OCI-LY1 (cell line): ENCODE measurements at regions not wholly inside any gene's neighbourhood (a gene's known extent, or its start where the extent isn't known, plus 50 kb on each side); places are given as distances from the start of the nearest gene placed in this dataset.

Source experiments
- H2AFZ ChIP-seq: fragments of 200-600 bp; sonication (generic), shearing (Covaris generic); 2 replicates; pipeline ENCODE4 v1.6.0; 2014; ENCODE audit warnings: antibody characterized with exemption, mild to moderate bottlenecking, low read length
- H3F3A ChIP-seq: fragments of 200-600 bp; sonication (generic), shearing (Covaris generic); 2 replicates; pipeline ENCODE4 v1.6.0; 2014; ENCODE audit warnings: mild to moderate bottlenecking, antibody characterized with exemption, low read length, moderate library complexity; ENCODE audit not compliant: insufficient read depth
- H3K27ac ChIP-seq: fragments of 200-600 bp; sonication (generic); 2 replicates; pipeline ENCODE4 v1.5.1; 2014; ENCODE audit warnings: low read length, mixed run types, mild to moderate bottlenecking, low read depth; ENCODE audit not compliant: poor library complexity, severe bottlenecking
- H3K27me3 ChIP-seq: fragments of 200-600 bp; sonication (generic); 2 replicates; pipeline ENCODE4 v1.6.0; 2014; ENCODE audit warnings: antibody characterized with exemption, mild to moderate bottlenecking, low read length, moderate library complexity; ENCODE audit not compliant: insufficient read depth
- H3K36me3 ChIP-seq: fragments of 200-600 bp; sonication (generic); 2 replicates; pipeline ENCODE4 v1.6.1; 2014; ENCODE audit warnings: mild to moderate bottlenecking, antibody characterized with exemption, low read length, moderate library complexity, mixed read lengths; ENCODE audit not compliant: insufficient read depth
- H3K4me1 ChIP-seq: fragments of 200-600 bp; sonication (generic); 2 replicates; pipeline ENCODE4 v1.5.1; 2014; ENCODE audit warnings: mild to moderate bottlenecking, low read length, moderate library complexity; ENCODE audit not compliant: insufficient read depth, severe bottlenecking
- H3K4me2 ChIP-seq: fragments of 200-600 bp; sonication (generic), shearing (Covaris generic); 2 replicates; pipeline ENCODE4 v1.6.1; 2014; ENCODE audit warnings: low read length
- H3K4me3 ChIP-seq: fragments of 200-600 bp; sonication (generic); 2 replicates; pipeline ENCODE4 v1.5.1; 2014; ENCODE audit warnings: low read length, low read depth, mild to moderate bottlenecking, mixed read lengths; ENCODE audit not compliant: poor library complexity, severe bottlenecking
- H3K79me2 ChIP-seq: fragments of 200-600 bp; shearing (Covaris generic); 2 replicates; pipeline ENCODE4 v1.6.1; 2016; ENCODE audit warnings: mixed run types, low read length, mixed read lengths; ENCODE audit not compliant: insufficient read depth
- H3K9ac ChIP-seq: fragments of 200-600 bp; sonication (generic), shearing (Covaris generic); 2 replicates; pipeline ENCODE4 v1.6.1; 2014; ENCODE audit warnings: mild to moderate bottlenecking, low read length, mixed read lengths
- H3K9me2 ChIP-seq: fragments of 200-600 bp; sonication (generic), shearing (Covaris generic); 2 replicates; pipeline ENCODE4 v1.6.1; 2014; ENCODE audit warnings: low read depth, mild to moderate bottlenecking, low read length, mixed read lengths
- H3K9me3 ChIP-seq: fragments of 200-600 bp; shearing (Covaris generic); 2 replicates; pipeline ENCODE4 v1.6.1; 2014; ENCODE audit warnings: low read length, mixed read lengths
- H4K20me1 ChIP-seq: fragments of 200-600 bp; sonication (generic), shearing (Covaris generic); 2 replicates; pipeline ENCODE4 v1.6.0; 2016; ENCODE audit warnings: mild to moderate bottlenecking, low read length; ENCODE audit not compliant: insufficient read depth
- EZH2 ChIP-seq: fragments of 200-600 bp; sonication (generic), shearing (Covaris generic); IDR thresholded peaks from 2 replicates; pipeline ENCODE4 v1.8.0; 2017; ENCODE audit warnings: borderline replicate concordance, mixed run types, mild to moderate bottlenecking, antibody characterized with exemption, low read length, moderate library complexity, mixed read lengths
- TF ChIP-seq, protein P1 (sequence below): fragments of 200-600 bp; sonication (generic), shearing (Covaris generic); IDR thresholded peaks from 2 replicates; pipeline ENCODE4 v1.5.1; 2017; ENCODE audit warnings: mild to moderate bottlenecking, antibody characterized with exemption, low read length, moderate library complexity, mixed read lengths

DNA sequence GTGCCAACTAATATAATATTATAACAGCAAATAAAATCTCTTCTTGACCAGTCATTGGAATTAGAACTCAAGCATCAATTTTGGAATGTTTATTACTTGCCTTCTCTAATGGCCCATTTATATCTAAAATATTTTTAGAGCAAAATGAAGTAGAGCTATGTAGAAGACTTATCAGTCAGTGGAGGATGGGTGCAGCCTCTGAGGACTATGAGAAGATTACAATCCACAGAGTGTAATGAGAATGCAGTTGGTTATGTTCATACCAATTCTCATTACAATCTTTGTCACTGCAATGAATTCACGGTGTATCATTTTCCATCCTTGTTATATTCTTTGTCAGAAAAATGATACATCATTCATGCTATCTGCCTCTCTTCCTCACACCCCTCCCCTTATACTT is 878.1 kb downstream of the CENPC start:
- H3F3A ChIP-seq, result no peaks in the 10 kb centered on the region
- no peaks in the 10 kb centered on the region for H3K9me3 ChIP-seq
- H2AFZ ChIP-seq, result no peak overlapping the region
- no peaks in the 10 kb centered on the region for H3K36me3 ChIP-seq
- H3K9ac ChIP-seq, result no peak overlapping the region
- H3K27me3 ChIP-seq, result no peaks in the 10 kb centered on the region
- no peaks in the 10 kb centered on the region for H3K4me1 ChIP-seq
- no peak overlapping the region for H3K4me2 ChIP-seq
- H3K4me3 ChIP-seq, result no peak overlapping the region
- no peaks in the 10 kb centered on the region for H3K9me2 ChIP-seq
- no peak for TF ChIP-seq EZH2
- TF ChIP-seq, protein P1, sequence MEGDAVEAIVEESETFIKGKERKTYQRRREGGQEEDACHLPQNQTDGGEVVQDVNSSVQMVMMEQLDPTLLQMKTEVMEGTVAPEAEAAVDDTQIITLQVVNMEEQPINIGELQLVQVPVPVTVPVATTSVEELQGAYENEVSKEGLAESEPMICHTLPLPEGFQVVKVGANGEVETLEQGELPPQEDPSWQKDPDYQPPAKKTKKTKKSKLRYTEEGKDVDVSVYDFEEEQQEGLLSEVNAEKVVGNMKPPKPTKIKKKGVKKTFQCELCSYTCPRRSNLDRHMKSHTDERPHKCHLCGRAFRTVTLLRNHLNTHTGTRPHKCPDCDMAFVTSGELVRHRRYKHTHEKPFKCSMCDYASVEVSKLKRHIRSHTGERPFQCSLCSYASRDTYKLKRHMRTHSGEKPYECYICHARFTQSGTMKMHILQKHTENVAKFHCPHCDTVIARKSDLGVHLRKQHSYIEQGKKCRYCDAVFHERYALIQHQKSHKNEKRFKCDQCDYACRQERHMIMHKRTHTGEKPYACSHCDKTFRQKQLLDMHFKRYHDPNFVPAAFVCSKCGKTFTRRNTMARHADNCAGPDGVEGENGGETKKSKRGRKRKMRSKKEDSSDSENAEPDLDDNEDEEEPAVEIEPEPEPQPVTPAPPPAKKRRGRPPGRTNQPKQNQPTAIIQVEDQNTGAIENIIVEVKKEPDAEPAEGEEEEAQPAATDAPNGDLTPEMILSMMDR, result no peak
- no peak overlapping the region for H3K27ac ChIP-seq
- no peaks in the 10 kb centered on the region for H3K79me2 ChIP-seq
- no peaks in the 10 kb centered on the region for H4K20me1 ChIP-seq

DNA sequence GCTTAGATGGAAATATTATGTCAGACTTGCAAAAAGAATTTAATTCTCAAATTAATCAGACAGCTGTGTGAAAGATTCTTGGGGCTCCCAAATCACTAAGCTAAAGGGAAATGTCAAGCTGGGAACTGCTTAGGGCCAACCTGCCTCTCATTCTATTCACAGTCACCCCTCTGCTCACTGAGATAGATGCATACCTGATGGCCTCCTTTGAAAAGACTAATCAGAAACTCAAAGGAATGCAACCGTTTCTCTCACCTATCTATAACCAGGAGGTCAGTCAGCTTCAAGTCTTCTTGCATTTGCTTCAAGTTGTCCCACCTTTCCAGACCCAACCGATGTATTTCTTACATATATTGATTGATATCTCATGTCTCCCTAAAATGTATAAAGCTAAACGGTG is 882.7 kb downstream of the CENPC start:
- H3K9me3 ChIP-seq, result no peaks in the 10 kb centered on the region
- no peaks in the 10 kb centered on the region for H3K79me2 ChIP-seq
- no peak overlapping the region for H3K9ac ChIP-seq
- H3K27ac ChIP-seq, result no peak overlapping the region
- no peaks in the 10 kb centered on the region for H3K9me2 ChIP-seq
- no peaks in the 10 kb centered on the region for H3K27me3 ChIP-seq
- no peaks in the 10 kb centered on the region for H4K20me1 ChIP-seq
- H3K36me3 ChIP-seq, result no peaks in the 10 kb centered on the region
- H3K4me3 ChIP-seq, result no peak overlapping the region
- TF ChIP-seq, protein P1, result no peak
- no peak for TF ChIP-seq EZH2
- no peak overlapping the region for H3K4me2 ChIP-seq
- no peaks in the 10 kb centered on the region for H3K4me1 ChIP-seq
- H3F3A ChIP-seq, result no peaks in the 10 kb centered on the region
- no peak overlapping the region for H2AFZ ChIP-seq

DNA sequence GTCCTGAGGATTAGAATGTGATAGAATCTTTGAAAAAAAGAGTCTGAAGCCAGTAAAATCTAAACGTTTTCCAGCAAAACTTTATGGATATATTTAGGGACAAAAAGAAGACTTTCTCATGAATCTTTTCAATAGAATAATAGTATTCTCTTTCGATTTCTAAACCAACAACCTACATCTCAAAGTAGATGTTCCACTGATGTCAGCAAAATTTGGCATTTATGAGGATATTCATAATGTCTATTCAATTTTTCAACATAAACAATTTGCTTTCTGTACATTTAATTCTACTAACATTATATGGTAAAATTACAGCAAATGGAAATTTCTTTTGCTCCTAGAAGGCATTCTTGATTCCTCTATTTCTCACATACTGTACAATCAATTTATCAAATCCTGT is 886.5 kb downstream of the CENPC start:
- Histone ChIP-seq H3K4me2 (no peak overlapping the region), H3K9ac (no peak overlapping the region), H3K4me3 (no peak overlapping the region), H2AFZ (no peak overlapping the region), H3K36me3 (no peaks in the 10 kb centered on the region), H3K79me2 (no peaks in the 10 kb centered on the region), H4K20me1 (no peaks in the 10 kb centered on the region), H3F3A (no peaks in the 10 kb centered on the region), H3K27me3 (no peaks in the 10 kb centered on the region), H3K9me3 (no peaks in the 10 kb centered on the region), H3K27ac (no peak overlapping the region), H3K9me2 (no peaks in the 10 kb centered on the region), H3K4me1 (no peaks in the 10 kb centered on the region)
- no peak for TF ChIP-seq EZH2
- TF ChIP-seq, protein P1, result no peak
